Gastrocnemius medialis (tissue), 4 donors: ENCODE measurements at regions not wholly inside any gene's neighbourhood (a gene's known extent, or its start where the extent isn't known, plus 50 kb on each side); places are given as distances from the start of the nearest gene placed in this dataset.

Experiments used
- CTCF ChIP-seq, 5 experiments: fragments of 450-650 bp in 3 of 5; fragments of 200-600 bp in 2 of 5; sonication (generic) in 2 of 5; IDR thresholded peaks in 4 of 5; conservative IDR thresholded peaks in 1 of 5; 1 replicate in 4 of 5; 2 replicates in 1 of 5; pipeline ENCODE4 v1.5.1; 2016 to 2019; ENCODE audit warnings: antibody characterized with exemption in 5 of 5, mild to moderate bottlenecking in 3 of 5, moderate library complexity in 3 of 5
- POLR2A ChIP-seq, 2 donors: fragments of 450-650 bp; IDR thresholded peaks; one replicate each; pipeline ENCODE4 v1.6.1; 2017; ENCODE audit warnings: antibody characterized with exemption in 2 of 2, mild to moderate bottlenecking in 2 of 2, moderate library complexity in 2 of 2

- TF ChIP-seq POLR2A (IDR thresholded peaks at IDR 0.05) (no peak), CTCF (IDR thresholded peaks at IDR 0.05 in 4 of 5, conservative IDR thresholded peaks at IDR 0.05 in 1 of 5) (no peak)
These were observed 105.9 kb downstream of the AKAP11 start for GRCh38 chr13:42377640-42378382.
